Stimulated activated CD8-positive, alpha-beta memory T cell treated with anti-CD3 and anti-CD28 coated beads, Interleukin-12 subunit alpha, Interleukin-12 subunit beta, amount 100 ng/mL, for 1 hour (primary cell): ENCODE measurements at regions not wholly inside any gene's neighbourhood (a gene's known extent, or its start where the extent isn't known, plus 50 kb on each side); places are given as distances from the start of the nearest gene placed in this dataset.

ENCODE experiments used
- DNase-seq: peaks from one replicate; pipeline ENCODE4 v3.0.0-alpha.2; 2020; ENCODE audit warnings: low read depth

DNA sequence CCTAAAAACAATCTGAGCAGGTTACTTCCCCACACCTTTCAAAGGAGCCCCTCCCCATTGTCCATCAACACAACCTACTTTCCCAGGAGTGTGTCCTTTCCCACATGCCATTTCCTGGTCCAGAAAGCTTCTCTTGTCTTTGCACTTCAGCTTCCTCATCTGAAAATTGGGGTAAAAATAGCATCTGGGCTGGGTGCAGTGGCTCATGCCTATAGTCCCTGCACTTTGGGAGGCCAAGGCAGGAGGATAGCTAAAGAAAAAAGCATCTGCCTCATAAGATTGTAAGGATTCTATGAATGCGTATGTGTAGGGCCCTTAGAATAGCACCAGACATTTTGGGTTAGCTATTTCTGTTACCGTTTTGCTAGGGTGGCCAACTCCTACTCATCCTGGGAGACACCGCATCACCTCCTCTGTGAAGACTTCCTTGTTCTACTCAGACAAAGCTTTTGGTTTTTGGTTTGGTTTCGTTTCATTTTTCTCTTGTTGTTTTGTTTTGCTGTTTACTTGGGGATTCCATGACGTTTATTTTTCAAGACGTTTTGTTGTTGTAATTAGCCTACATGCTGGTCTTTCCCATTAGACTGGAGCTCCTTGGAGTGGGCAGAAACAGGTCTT, 224.4 kb upstream of the TLE3 start:
- DNase-seq, result no peak

GRCh38 chr15:70321172-70321819, 223.6 kb upstream of the TLE3 start:
- no peak for DNase-seq

GRCh38 chr15:70320482-70320881, 222.8 kb upstream of the TLE3 start:
- no peak for DNase-seq

DNA sequence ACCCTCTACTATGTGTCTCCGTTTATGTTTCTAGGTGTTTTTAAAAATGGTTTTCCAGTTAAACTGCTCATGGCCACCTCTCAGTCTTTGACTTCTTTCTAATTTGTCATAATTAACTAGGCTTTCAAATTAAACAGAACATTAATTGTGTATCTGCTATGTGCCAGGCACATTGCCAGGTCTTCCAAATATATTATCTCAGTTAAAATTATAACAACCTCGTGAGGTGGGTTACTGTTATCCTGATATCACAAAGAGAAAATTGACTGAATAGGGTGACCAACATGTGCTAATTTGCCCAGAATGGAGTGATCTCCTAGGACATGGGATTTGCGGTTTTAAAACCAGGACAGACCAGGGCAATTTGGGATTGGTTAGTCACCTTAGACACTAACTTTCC, 222.4 kb upstream of the TLE3 start:
- DNase-seq, result no peak

DNA sequence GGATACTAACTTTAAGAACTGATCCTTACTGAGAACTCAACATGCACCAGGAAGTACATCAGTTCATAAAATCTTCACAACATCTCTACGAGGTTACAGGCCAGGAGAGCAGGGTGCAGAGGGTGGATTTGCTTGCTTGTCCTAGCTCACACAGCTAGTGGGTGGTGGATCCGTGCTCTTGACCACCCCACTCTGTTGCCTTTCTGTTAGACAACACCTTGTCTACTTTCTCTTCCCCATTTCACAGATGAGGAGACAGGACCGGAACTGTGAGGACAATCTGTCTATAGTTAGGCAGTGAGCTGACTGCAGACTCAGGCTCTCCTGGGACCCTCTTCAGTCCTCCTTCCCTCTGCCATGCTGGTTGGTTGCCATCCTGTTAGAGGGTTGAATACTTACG, 221.7 kb upstream of the TLE3 start:
- no peak for DNase-seq

GRCh38 chr15:70318594-70319465, 221.1 kb upstream of the TLE3 start:
- no peak for DNase-seq

DNA sequence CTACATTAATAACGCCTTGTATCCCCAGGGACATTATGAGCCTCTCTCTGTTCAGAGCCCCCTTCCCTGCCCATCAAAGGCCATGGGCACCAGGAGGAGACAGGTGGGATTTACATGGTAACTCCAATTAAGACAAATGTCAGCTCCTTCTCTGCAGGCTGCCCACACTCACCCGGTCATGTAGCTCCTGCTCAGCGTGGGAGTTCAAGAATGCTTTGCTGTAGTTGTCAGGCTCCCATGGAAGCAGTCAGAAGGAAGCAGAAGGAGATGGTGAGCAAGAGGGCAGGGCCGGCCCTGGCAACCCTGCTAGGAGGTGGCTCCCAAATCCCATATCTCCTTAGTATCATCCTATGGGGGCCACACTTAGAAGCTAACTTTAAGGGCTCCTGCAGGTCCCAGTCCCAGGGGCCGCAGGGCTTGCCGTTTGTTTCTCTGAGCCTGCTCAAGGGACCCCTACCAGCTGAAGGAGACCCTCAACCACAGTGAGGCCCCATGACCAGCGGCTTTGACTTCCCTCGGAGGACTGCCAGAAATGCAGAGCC, 218.4 kb upstream of the TLE3 start:
- DNase-seq, result no peak

GRCh38 chr15:70315431-70315830, 217.7 kb upstream of the TLE3 start:
- DNase-seq, result no peak

- no peak for DNase-seq
These were observed 217.0 kb upstream of the TLE3 start for GRCh38 chr15:70314688-70315087.

- DNase-seq, result no peak
These were observed 216.3 kb upstream of the TLE3 start for GRCh38 chr15:70314018-70314354.

- no peak for DNase-seq
These were observed 215.6 kb upstream of the TLE3 start for GRCh38 chr15:70313099-70314017.

DNA sequence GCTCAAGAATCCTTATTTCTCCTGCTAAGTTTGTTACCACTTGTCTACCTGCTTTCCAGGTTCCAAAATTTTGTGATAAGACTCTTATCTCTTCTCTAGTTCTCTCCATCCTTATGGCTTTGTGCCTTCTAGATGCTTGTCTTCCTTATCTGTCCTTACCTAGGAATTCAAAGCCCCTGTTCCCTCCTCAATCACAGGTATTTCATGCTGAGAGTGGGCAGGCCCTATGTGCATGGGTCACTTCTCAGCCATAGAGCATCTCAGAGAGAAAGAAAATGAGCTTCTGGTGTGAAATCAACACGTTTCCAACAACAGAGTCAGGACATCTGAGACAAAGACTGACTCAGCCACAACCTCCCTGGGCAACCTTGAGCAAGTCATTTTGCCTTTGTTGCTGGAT, 214.1 kb upstream of the TLE3 start:
- no peak for DNase-seq

DNA sequence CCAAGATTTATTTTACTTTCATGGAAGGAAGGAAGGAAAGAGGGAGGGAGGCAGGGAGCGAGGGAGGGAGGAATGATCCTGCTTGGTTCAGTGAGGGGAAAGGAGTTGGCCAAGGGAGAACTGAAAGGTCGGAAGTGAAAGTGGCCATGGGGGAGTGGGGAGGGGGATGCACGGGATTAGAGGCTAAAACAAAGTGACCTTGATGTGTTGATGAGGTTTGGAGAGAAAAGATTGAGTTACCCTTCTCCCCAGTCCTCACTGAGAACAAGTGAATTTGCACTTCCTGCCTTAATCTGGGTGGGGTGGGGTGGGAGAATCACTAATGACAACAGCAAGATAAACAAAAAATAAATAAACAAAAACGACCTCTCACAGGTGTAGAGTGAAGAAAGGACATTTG, 212.0 kb upstream of the TLE3 start:
- no peak for DNase-seq

GRCh38 chr15:70308735-70309434, 211.2 kb upstream of the TLE3 start:
- no peak for DNase-seq

GRCh38 chr15:70308011-70308734, 210.5 kb upstream of the TLE3 start:
- no peak for DNase-seq

- no peak for DNase-seq
These were observed 208.9 kb upstream of the TLE3 start for GRCh38 chr15:70306582-70306981.

GRCh38 chr15:70306081-70306480, 208.4 kb upstream of the TLE3 start:
- DNase-seq, result no peak

DNA sequence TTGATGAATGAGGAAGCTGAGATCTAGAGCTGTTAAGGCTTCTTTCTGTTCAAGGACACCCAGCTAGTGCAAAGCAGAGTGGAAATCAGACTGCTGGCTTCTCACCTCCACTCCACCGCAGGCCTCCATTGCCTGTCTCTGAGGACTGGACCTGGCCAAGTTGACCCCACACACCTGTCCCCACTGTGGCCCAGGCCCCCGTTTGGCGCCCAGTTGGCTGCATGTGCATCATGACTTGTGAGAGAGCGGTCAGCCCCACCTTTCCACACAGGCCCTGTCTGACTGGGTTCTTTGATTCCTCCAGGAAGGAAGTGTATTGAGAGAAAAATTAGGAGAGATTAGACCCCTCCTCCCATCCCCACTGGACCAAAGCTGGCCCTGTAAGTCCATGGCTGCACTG, 206.3 kb upstream of the TLE3 start:
- DNase-seq, result no peak

- no peak for DNase-seq
These were observed 204.6 kb upstream of the TLE3 start for GRCh38 chr15:70302360-70302759.

GRCh38 chr15:70301396-70301795, 203.7 kb upstream of the TLE3 start:
- no peak for DNase-seq
